ENCODE measurements at regions not wholly inside any gene's neighbourhood (a gene's known extent, or its start where the extent isn't known, plus 50 kb on each side); places are given as distances from the start of the nearest gene placed in this dataset.
"Not testable (repeated sequence)": the region's sequence is repeated elsewhere in the genome, so short reads cannot be mapped to it uniquely, and the experiment has no call there.

- peaks cover 30% of the 10 kb centered on the region for H3K27me3 ChIP-seq (replicated peaks; ENCODE audit: control insufficient read depth, insufficient read depth, low read length)
- no peak overlapping the region for H3K9ac ChIP-seq (ENCODE audit: low read length)
- H3K36me3 ChIP-seq (ENCODE audit: control insufficient read depth, insufficient read depth, low read length, severe bottlenecking), result no peaks in the 10 kb centered on the region
- H3K4me1 ChIP-seq (ENCODE audit: control insufficient read depth, insufficient read depth, low read length), result peaks cover 5% of the 10 kb centered on the region
- H3K9me3 ChIP-seq (ENCODE audit: control insufficient read depth, low read length), result no peaks in the 10 kb centered on the region
- H3K4me3 ChIP-seq (ENCODE audit: low read length), result no peak overlapping the region
- no peak for DNase-seq (ENCODE audit: low read depth)
Measured at GRCh38 chr19:29054886-29055675, 157.9 kb downstream of the UQCRFS1 start.

- no peaks in the 10 kb centered on the region for H3K4me1 ChIP-seq (ENCODE audit: control insufficient read depth, insufficient read depth, low read length)
- no peak for DNase-seq (ENCODE audit: low read depth)
- H3K36me3 ChIP-seq (ENCODE audit: control insufficient read depth, insufficient read depth, low read length, severe bottlenecking), result no peaks in the 10 kb centered on the region
- no peak overlapping the region for H3K4me3 ChIP-seq (ENCODE audit: low read length)
- H3K9ac ChIP-seq (ENCODE audit: low read length), result no peak overlapping the region
- peaks cover 33% of the 10 kb centered on the region for H3K27me3 ChIP-seq (replicated peaks; ENCODE audit: control insufficient read depth, insufficient read depth, low read length)
- H3K9me3 ChIP-seq (ENCODE audit: control insufficient read depth, low read length), result no peaks in the 10 kb centered on the region
Measured at GRCh38 chr19:29048873-29049272, 164.1 kb downstream of the UQCRFS1 start.

- Histone ChIP-seq H3K9me3 (ENCODE audit: control insufficient read depth, low read length) (no peaks in the 10 kb centered on the region), H3K36me3 (ENCODE audit: control insufficient read depth, insufficient read depth, low read length, severe bottlenecking) (no peaks in the 10 kb centered on the region), H3K4me1 (ENCODE audit: control insufficient read depth, insufficient read depth, low read length) (no peaks in the 10 kb centered on the region), H3K27me3 (replicated peaks; ENCODE audit: control insufficient read depth, insufficient read depth, low read length) (peaks cover 18% of the 10 kb centered on the region), H3K9ac (ENCODE audit: low read length) (no peak overlapping the region), H3K4me3 (ENCODE audit: low read length) (no peak overlapping the region)
- DNase-seq (ENCODE audit: low read depth), result no peak
Measured at GRCh38 chr19:29045679-29046254, 167.2 kb downstream of the UQCRFS1 start.

GRCh38 chr19:29044037-29044436 lies 168.9 kb downstream of the UQCRFS1 start:
- peaks cover 7% of the 10 kb centered on the region for H3K4me1 ChIP-seq (ENCODE audit: control insufficient read depth, insufficient read depth, low read length)
- no peak overlapping the region for H3K9ac ChIP-seq (ENCODE audit: low read length)
- no peak for DNase-seq (ENCODE audit: low read depth)
- no peak overlapping the region for H3K4me3 ChIP-seq (ENCODE audit: low read length)
- H3K9me3 ChIP-seq (ENCODE audit: control insufficient read depth, low read length), result no peaks in the 10 kb centered on the region
- peaks cover 14% of the 10 kb centered on the region for H3K27me3 ChIP-seq (replicated peaks; ENCODE audit: control insufficient read depth, insufficient read depth, low read length)
- no peaks in the 10 kb centered on the region for H3K36me3 ChIP-seq (ENCODE audit: control insufficient read depth, insufficient read depth, low read length, severe bottlenecking)

GRCh38 chr19:29042450-29042849 lies 170.5 kb downstream of the UQCRFS1 start:
- no peaks in the 10 kb centered on the region for H3K9me3 ChIP-seq (ENCODE audit: control insufficient read depth, low read length)
- H3K36me3 ChIP-seq (ENCODE audit: control insufficient read depth, insufficient read depth, low read length, severe bottlenecking), result no peaks in the 10 kb centered on the region
- H3K4me1 ChIP-seq (ENCODE audit: control insufficient read depth, insufficient read depth, low read length), result peaks cover 15% of the 10 kb centered on the region
- H3K4me3 ChIP-seq (ENCODE audit: low read length), result no peak overlapping the region
- H3K9ac ChIP-seq (ENCODE audit: low read length), result no peak overlapping the region
- no peak for DNase-seq (ENCODE audit: low read depth)
- peaks cover 15% of the 10 kb centered on the region for H3K27me3 ChIP-seq (replicated peaks; ENCODE audit: control insufficient read depth, insufficient read depth, low read length)

- H3K36me3 ChIP-seq (ENCODE audit: control insufficient read depth, insufficient read depth, low read length, severe bottlenecking), result no peaks in the 10 kb centered on the region
- H3K9me3 ChIP-seq (ENCODE audit: control insufficient read depth, low read length), result no peaks in the 10 kb centered on the region
- DNase-seq (ENCODE audit: low read depth), result no peak
- H3K4me3 ChIP-seq (ENCODE audit: low read length), result no peak overlapping the region
- H3K9ac ChIP-seq (ENCODE audit: low read length), result no peak overlapping the region
- H3K27me3 ChIP-seq (replicated peaks; ENCODE audit: control insufficient read depth, insufficient read depth, low read length), result peaks cover 15% of the 10 kb centered on the region
- H3K4me1 ChIP-seq (ENCODE audit: control insufficient read depth, insufficient read depth, low read length), result peaks cover 20% of the 10 kb centered on the region
Measured at GRCh38 chr19:29040951-29041350, 172.0 kb downstream of the UQCRFS1 start.

GRCh38 chr19:29040292-29040691 lies 172.7 kb downstream of the UQCRFS1 start:
- Histone ChIP-seq H3K36me3 (ENCODE audit: control insufficient read depth, insufficient read depth, low read length, severe bottlenecking) (no peaks in the 10 kb centered on the region), H3K4me3 (ENCODE audit: low read length) (no peak overlapping the region), H3K9ac (ENCODE audit: low read length) (no peak overlapping the region), H3K27me3 (replicated peaks; ENCODE audit: control insufficient read depth, insufficient read depth, low read length) (peaks cover 15% of the 10 kb centered on the region), H3K9me3 (ENCODE audit: control insufficient read depth, low read length) (no peaks in the 10 kb centered on the region), H3K4me1 (ENCODE audit: control insufficient read depth, insufficient read depth, low read length) (peaks cover 21% of the 10 kb centered on the region)
- no peak for DNase-seq (ENCODE audit: low read depth)

- not testable (repeated sequence) for H3K36me3 ChIP-seq (ENCODE audit: control insufficient read depth, insufficient read depth, low read length, severe bottlenecking); H3K9ac ChIP-seq (ENCODE audit: low read length); DNase-seq (ENCODE audit: low read depth); H3K9me3 ChIP-seq (ENCODE audit: control insufficient read depth, low read length); H3K4me3 ChIP-seq (ENCODE audit: low read length)
- Histone ChIP-seq H3K4me1 (ENCODE audit: control insufficient read depth, insufficient read depth, low read length) (peaks cover 24% of the 10 kb centered on the region), H3K27me3 (replicated peaks; ENCODE audit: control insufficient read depth, insufficient read depth, low read length) (peaks cover 15% of the 10 kb centered on the region)
Measured at GRCh38 chr19:29039036-29039435, 173.9 kb downstream of the UQCRFS1 start.

GRCh38 chr19:29031216-29031615 lies 181.7 kb downstream of the UQCRFS1 start:
- Histone ChIP-seq H3K9ac (ENCODE audit: low read length) (no peak overlapping the region), H3K27me3 (replicated peaks; ENCODE audit: control insufficient read depth, insufficient read depth, low read length) (peaks cover 6% of the 10 kb centered on the region), H3K4me3 (ENCODE audit: low read length) (no peak overlapping the region), H3K36me3 (ENCODE audit: control insufficient read depth, insufficient read depth, low read length, severe bottlenecking) (no peaks in the 10 kb centered on the region), H3K9me3 (ENCODE audit: control insufficient read depth, low read length) (no peaks in the 10 kb centered on the region), H3K4me1 (ENCODE audit: control insufficient read depth, insufficient read depth, low read length) (peaks cover 4% of the 10 kb centered on the region)
- no peak for DNase-seq (ENCODE audit: low read depth)

- no peaks in the 10 kb centered on the region for H3K4me1 ChIP-seq (ENCODE audit: control insufficient read depth, insufficient read depth, low read length)
- H3K9me3 ChIP-seq (ENCODE audit: control insufficient read depth, low read length), result no peaks in the 10 kb centered on the region
- no peak for DNase-seq (ENCODE audit: low read depth)
- no peak overlapping the region for H3K4me3 ChIP-seq (ENCODE audit: low read length)
- H3K36me3 ChIP-seq (ENCODE audit: control insufficient read depth, insufficient read depth, low read length, severe bottlenecking), result no peaks in the 10 kb centered on the region
- peaks cover 6% of the 10 kb centered on the region for H3K27me3 ChIP-seq (replicated peaks; ENCODE audit: control insufficient read depth, insufficient read depth, low read length)
- no peak overlapping the region for H3K9ac ChIP-seq (ENCODE audit: low read length)
Measured at GRCh38 chr19:29029268-29029958, 183.5 kb downstream of the UQCRFS1 start.

- H3K27me3 ChIP-seq (replicated peaks; ENCODE audit: control insufficient read depth, insufficient read depth, low read length), result peaks cover 31% of the 10 kb centered on the region
- no peaks in the 10 kb centered on the region for H3K4me1 ChIP-seq (ENCODE audit: control insufficient read depth, insufficient read depth, low read length)
- H3K9me3 ChIP-seq (ENCODE audit: control insufficient read depth, low read length), result no peaks in the 10 kb centered on the region
- DNase-seq (ENCODE audit: low read depth), result no peak
- no peak overlapping the region for H3K4me3 ChIP-seq (ENCODE audit: low read length)
- H3K9ac ChIP-seq (ENCODE audit: low read length), result no peak overlapping the region
- H3K36me3 ChIP-seq (ENCODE audit: control insufficient read depth, insufficient read depth, low read length, severe bottlenecking), result no peaks in the 10 kb centered on the region
Measured at GRCh38 chr19:29022599-29022998, 190.4 kb downstream of the UQCRFS1 start.

Data from adipocyte (in vitro differentiated cells).